ENCODE measurements at regions not wholly inside any gene's neighbourhood (a gene's known extent, or its start where the extent isn't known, plus 50 kb on each side); places are given as distances from the start of the nearest gene placed in this dataset.

- Histone ChIP-seq H3K4me3 (no peak overlapping the region), H2AFZ (no peak overlapping the region), H3K36me3 (ENCODE audit: insufficient read depth) (no peaks in the 10 kb centered on the region), H3F3A (replicated peaks; ENCODE audit: low read depth) (no peaks in the 10 kb centered on the region), H3K9me2 (ENCODE audit: insufficient read depth) (no peaks in the 10 kb centered on the region; the same call in 1 of the 2 replicates), H3K79me2 (replicated peaks; ENCODE audit: insufficient read depth) (no peaks in the 10 kb centered on the region), H3K27me3 (ENCODE audit: insufficient read depth) (no peaks in the 10 kb centered on the region), H3K27ac (ENCODE audit: low read depth) (no peak overlapping the region), H3K4me2 (no peak overlapping the region), H3K4me1 (ENCODE audit: insufficient read depth) (no peaks in the 10 kb centered on the region), H4K20me1 (replicated peaks; ENCODE audit: insufficient read depth) (no peaks in the 10 kb centered on the region)
- H3K27me3 Mint-ChIP-seq (ENCODE audit: insufficient read depth, low read depth, poor library complexity) = no peaks in the 10 kb centered on the region
- ATAC-seq (no peak), DNase-seq (ENCODE audit: low spot score) (no peak)
- H3K36me3 Mint-ChIP-seq (ENCODE audit: low read depth) = peaks cover 22% of the 10 kb centered on the region; the same call in 2 of the 3 replicates
- peaks cover 14% of the 10 kb centered on the region; the same call in 2 of the 3 replicates for H3K9me3 Mint-ChIP-seq
- H3K4me1 Mint-ChIP-seq = no peaks in the 10 kb centered on the region
- H3K4me3 Mint-ChIP-seq = no peak overlapping the region
- TF ChIP-seq EZH2phosphoT487 (IDR thresholded peaks at IDR 0.05; ENCODE audit: unreplicated experiment) (no peak), ZNF331 (CRISPR knock-in tag; IDR thresholded peaks at IDR 0.05; ENCODE audit: low read depth) (no peak), STAT1 (IDR thresholded peaks at IDR 0.05; ENCODE audit: unreplicated experiment) (no peak), EZH2 (IDR thresholded peaks at IDR 0.05; ENCODE audit: low read depth, unreplicated experiment) (no peak), CREB1 (CRISPR knock-in tag; IDR thresholded peaks at IDR 0.05; ENCODE audit: low read depth) (no peak), ETS1 (IDR thresholded peaks at IDR 0.05) (no peak), ZNF462 (CRISPR knock-in tag; IDR thresholded peaks at IDR 0.05) (no peak), CTCF (conservative IDR thresholded peaks at IDR 0.05; ENCODE audit: low read depth in 2 of 2) (no peak), NANOG (IDR thresholded peaks at IDR 0.05; ENCODE audit: borderline replicate concordance) (no peak), ZNF114 (CRISPR knock-in tag; IDR thresholded peaks at IDR 0.05) (no peak), REST (IDR thresholded peaks at IDR 0.05; ENCODE audit: unreplicated experiment) (no peak), JUNB (IDR thresholded peaks at IDR 0.05; ENCODE audit: unreplicated experiment) (no peak), POLR2AphosphoS5 (IDR thresholded peaks at IDR 0.05; ENCODE audit: low read depth) (no peak)
- H3K27ac Mint-ChIP-seq = no peak overlapping the region
Observed at GRCh38 chr9:73889023-73889422, 608.1 kb upstream of the RORB start.
